H9 (cell line): ENCODE measurements at regions not wholly inside any gene's neighbourhood (a gene's known extent, or its start where the extent isn't known, plus 50 kb on each side); places are given as distances from the start of the nearest gene placed in this dataset.

Experiments used
- DNase-seq: peaks from one replicate; pipeline ENCODE4 v3.0.0-alpha.2; 2017
- H2AFZ ChIP-seq: one replicate; pipeline ENCODE4 v1.6.1; 2013; ENCODE audit warnings: mild to moderate bottlenecking, low read length, control low read depth, moderate library complexity
- H2AK5ac ChIP-seq: 2 replicates; pipeline ENCODE4 v1.6.1; 2013; ENCODE audit warnings: low read length, control low read depth, mixed read lengths; ENCODE audit not compliant: insufficient read length
- H2BK120ac ChIP-seq: one replicate; pipeline ENCODE4 v1.6.1; 2013; ENCODE audit warnings: low read depth, mild to moderate bottlenecking, low read length, control low read depth, inconsistent platforms; ENCODE audit not compliant: poor library complexity, severe bottlenecking
- H2BK12ac ChIP-seq: 2 replicates; pipeline ENCODE4 v1.6.1; 2013; ENCODE audit warnings: low read length, control low read depth, mixed read lengths, low read depth; ENCODE audit not compliant: insufficient read length
- H2BK15ac ChIP-seq: 2 replicates; pipeline ENCODE4 v1.6.1; 2013; ENCODE audit warnings: low read depth, low read length, control low read depth
- H2BK20ac ChIP-seq: one replicate; pipeline ENCODE4 v1.6.1; 2013; ENCODE audit warnings: low read depth, mild to moderate bottlenecking, low read length, control low read depth, inconsistent platforms; ENCODE audit not compliant: poor library complexity, severe bottlenecking
- H2BK5ac ChIP-seq: 2 replicates; pipeline ENCODE4 v1.6.1; 2013; ENCODE audit warnings: low read length, control low read depth, mixed read lengths; ENCODE audit not compliant: insufficient read length
- H3K14ac ChIP-seq: 2 replicates; pipeline ENCODE4 v1.6.1; 2013; ENCODE audit warnings: low read length, control low read depth; ENCODE audit not compliant: insufficient read depth
- H3K18ac ChIP-seq: 2 replicates; pipeline ENCODE4 v1.6.1; 2013; ENCODE audit warnings: low read depth, mild to moderate bottlenecking, mixed read lengths, low read length, control low read depth; ENCODE audit not compliant: insufficient read length
- H3K23ac ChIP-seq: 2 replicates; pipeline ENCODE4 v1.6.1; 2013; ENCODE audit warnings: low read length, control low read depth, mixed read lengths, low read depth; ENCODE audit not compliant: insufficient read length
- H3K23me2 ChIP-seq: 2 replicates; pipeline ENCODE4 v1.6.1; 2013; ENCODE audit warnings: low read depth, mild to moderate bottlenecking, mixed read lengths, low read length, control low read depth; ENCODE audit not compliant: insufficient read length, poor library complexity, severe bottlenecking
- H3K27ac ChIP-seq: 2 replicates; pipeline ENCODE4 v1.5.1; 2013; ENCODE audit warnings: low read length, control low read depth, mixed read lengths, low read depth; ENCODE audit not compliant: insufficient read length
- H3K27me3 ChIP-seq: 2 replicates; pipeline ENCODE4 v1.6.1; 2013; ENCODE audit warnings: low read length, control low read depth, inconsistent platforms; ENCODE audit not compliant: insufficient read depth
- H3K4ac ChIP-seq: 2 replicates; pipeline ENCODE4 v1.6.1; 2013; ENCODE audit warnings: low read depth, mild to moderate bottlenecking, control low read depth, inconsistent platforms, low read length, moderate library complexity
- H3K4me1 ChIP-seq: 2 replicates; pipeline ENCODE4 v1.6.1; 2013; ENCODE audit warnings: low read length, control low read depth, inconsistent platforms; ENCODE audit not compliant: insufficient read depth
- H3K4me2 ChIP-seq: 2 replicates; pipeline ENCODE4 v1.6.1; 2013; ENCODE audit warnings: low read length, control low read depth, mixed read lengths; ENCODE audit not compliant: insufficient read length, insufficient read depth
- H3K56ac ChIP-seq: 2 replicates; pipeline ENCODE4 v1.6.1; 2013; ENCODE audit warnings: low read depth, mild to moderate bottlenecking, mixed read lengths, low read length, control low read depth; ENCODE audit not compliant: insufficient read length
- H3K79me1 ChIP-seq: 2 replicates; pipeline ENCODE4 v1.6.1; 2013; ENCODE audit warnings: low read depth, mild to moderate bottlenecking, moderate library complexity, low read length, control low read depth, inconsistent platforms; ENCODE audit not compliant: insufficient read depth, poor library complexity, severe bottlenecking
- H3K79me2 ChIP-seq: 2 replicates; pipeline ENCODE4 v1.6.1; 2013; ENCODE audit warnings: low read length, control low read depth, inconsistent platforms; ENCODE audit not compliant: insufficient read depth
- H3K9ac ChIP-seq: 2 replicates; pipeline ENCODE4 v1.6.1; 2013; ENCODE audit warnings: low read length, control low read depth, mixed read lengths; ENCODE audit not compliant: insufficient read length; ENCODE audit errors: extremely low read depth
- H3K9me3 ChIP-seq: one replicate; pipeline ENCODE4 v1.6.1; 2013; ENCODE audit warnings: low read depth, low read length, inconsistent platforms; ENCODE audit not compliant: control insufficient read depth
- H3T11ph ChIP-seq: one replicate; pipeline ENCODE4 v1.6.1; 2013; ENCODE audit warnings: mild to moderate bottlenecking, low read length, control low read depth, inconsistent platforms
- H4K20me1 ChIP-seq: one replicate; pipeline ENCODE4 v1.6.1; 2013; ENCODE audit not compliant: control insufficient read depth, insufficient read length, insufficient read depth
- H4K5ac ChIP-seq: 2 replicates; pipeline ENCODE4 v1.6.1; 2013; ENCODE audit warnings: low read depth, mild to moderate bottlenecking, mixed read lengths, low read length, control low read depth; ENCODE audit not compliant: insufficient read length
- H4K8ac ChIP-seq: replicated peaks from 2 replicates; pipeline ENCODE4 v1.6.1; 2013; ENCODE audit warnings: low read length, control low read depth, mixed read lengths, low read depth; ENCODE audit not compliant: insufficient read length
- H4K91ac ChIP-seq: 2 replicates; pipeline ENCODE4 v1.6.1; 2013; ENCODE audit warnings: low read depth, mild to moderate bottlenecking, moderate library complexity, mixed read lengths, low read length, control low read depth; ENCODE audit not compliant: insufficient read length
- H3K27ac Mint-ChIP-seq, 3 experiments: 2 replicates in 2 of 3; 3 replicates in 1 of 3; pipeline ENCODE4 v1.8.0; 2020 to 2021; ENCODE audit warnings: mixed read lengths in 3 of 3, mild to moderate bottlenecking in 1 of 3, moderate library complexity in 1 of 3
- H3K27me3 Mint-ChIP-seq: 2 replicates; pipeline ENCODE4 v1.8.0; 2021; ENCODE audit warnings: low read depth, mild to moderate bottlenecking, moderate library complexity, mixed read lengths
- H3K36me3 Mint-ChIP-seq, 3 experiments: 2 replicates in 2 of 3; 3 replicates in 1 of 3; pipeline ENCODE4 v1.8.0; 2020 to 2021; ENCODE audit warnings: low read depth in 3 of 3, mixed read lengths in 3 of 3; ENCODE audit not compliant: insufficient read depth in 1 of 3
- H3K4me1 Mint-ChIP-seq, 2 experiments: 2 replicates each; pipeline ENCODE4 v1.8.0; 2020; ENCODE audit warnings: mixed read lengths in 2 of 2
- H3K4me3 Mint-ChIP-seq, 2 experiments: 2 replicates in 1 of 2; 3 replicates in 1 of 2; pipeline ENCODE4 v1.8.0; 2020 to 2021; ENCODE audit warnings: mild to moderate bottlenecking in 2 of 2, mixed read lengths in 2 of 2, moderate library complexity in 1 of 2
- H3K9me3 Mint-ChIP-seq, 2 experiments: 2 replicates in 1 of 2; 3 replicates in 1 of 2; pipeline ENCODE4 v1.8.0; 2020; ENCODE audit warnings: mild to moderate bottlenecking in 2 of 2, mixed read lengths in 2 of 2, moderate library complexity in 1 of 2
- WGBS: extraction: QIAGEN DNeasy Blood & Tissue Kit; methylation state at CpG from one replicate; pipeline ENCODE4 v1.1.7; 2013; ENCODE audit warnings: missing lambda C conversion rate, low lambda C conversion rate, mixed read lengths; ENCODE audit not compliant: insufficient read length; ENCODE audit errors: extremely low coverage; 5-methylcytosine and 5-hydroxymethylcytosine counted together
- TF ChIP-seq, protein P1 (sequence below): fragments of 200-600 bp; sonication (generic); conservative IDR thresholded peaks from 3 replicates; pipeline ENCODE4 v1.8.0; 2021; ENCODE audit warnings: antibody characterized with exemption, mild to moderate bottlenecking

DNA sequence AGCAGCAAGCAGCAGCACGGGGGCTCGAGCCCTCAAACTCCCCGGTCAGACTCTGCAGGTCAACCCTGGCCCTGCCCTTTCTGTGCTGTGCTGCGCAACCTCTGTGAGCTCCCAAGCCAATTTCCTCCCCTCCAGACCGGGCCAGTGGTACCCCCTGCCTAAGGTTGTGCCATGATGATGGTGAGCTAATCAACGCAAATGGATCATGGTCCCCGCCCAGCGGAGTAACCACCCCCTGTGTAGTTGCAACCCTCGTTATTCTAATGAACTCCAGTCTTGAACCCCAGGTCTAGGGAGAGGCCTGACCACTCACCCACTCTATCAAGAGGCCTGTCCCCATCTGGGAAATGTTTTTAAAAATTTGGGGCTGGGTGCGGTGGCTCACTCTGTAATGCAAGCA is 201.8 kb upstream of the FOXF1 start:
- Histone ChIP-seq H3K4me2 (no peak overlapping the region), H3K9ac (no peak overlapping the region), H4K8ac (no peak overlapping the region), H2AK5ac (no peak overlapping the region), H3K4me1 (peaks cover 4% of the 10 kb centered on the region; the same call in 1 of the 2 replicates), H3K18ac (no peak overlapping the region), H3K27me3 (no peaks in the 10 kb centered on the region), H3K56ac (no peak overlapping the region), H4K91ac (no peak overlapping the region), H3K23ac (no peak overlapping the region), H3K4ac (no peak overlapping the region), H3K27ac (no peak overlapping the region), H4K20me1 (no peaks in the 10 kb centered on the region), H2BK15ac (no peak overlapping the region), H3T11ph (no peak overlapping the region), H4K5ac (no peak overlapping the region), H3K23me2 (no peaks in the 10 kb centered on the region), H2AFZ (no peak overlapping the region), H3K79me2 (no peaks in the 10 kb centered on the region), H2BK5ac (no peak overlapping the region), H2BK20ac (no peak overlapping the region), H3K79me1 (no peaks in the 10 kb centered on the region), H3K9me3 (no peaks in the 10 kb centered on the region), H2BK120ac (no peak overlapping the region), H3K14ac (no peak overlapping the region), H2BK12ac (no peak overlapping the region)
- Mint-ChIP-seq H3K9me3 (no peaks in the 10 kb centered on the region), H3K36me3 (no peaks in the 10 kb centered on the region), H3K4me1 (peaks cover 10 to 15% of the 10 kb centered on the region in 2 experiments), H3K27me3 (peaks cover 21% of the 10 kb centered on the region), H3K27ac (peak overlapping the region in 1 of 3 experiments; percentile 20; a peak in 1 of 7 replicates), H3K4me3 (no peak overlapping the region)
- TF ChIP-seq, protein P1, sequence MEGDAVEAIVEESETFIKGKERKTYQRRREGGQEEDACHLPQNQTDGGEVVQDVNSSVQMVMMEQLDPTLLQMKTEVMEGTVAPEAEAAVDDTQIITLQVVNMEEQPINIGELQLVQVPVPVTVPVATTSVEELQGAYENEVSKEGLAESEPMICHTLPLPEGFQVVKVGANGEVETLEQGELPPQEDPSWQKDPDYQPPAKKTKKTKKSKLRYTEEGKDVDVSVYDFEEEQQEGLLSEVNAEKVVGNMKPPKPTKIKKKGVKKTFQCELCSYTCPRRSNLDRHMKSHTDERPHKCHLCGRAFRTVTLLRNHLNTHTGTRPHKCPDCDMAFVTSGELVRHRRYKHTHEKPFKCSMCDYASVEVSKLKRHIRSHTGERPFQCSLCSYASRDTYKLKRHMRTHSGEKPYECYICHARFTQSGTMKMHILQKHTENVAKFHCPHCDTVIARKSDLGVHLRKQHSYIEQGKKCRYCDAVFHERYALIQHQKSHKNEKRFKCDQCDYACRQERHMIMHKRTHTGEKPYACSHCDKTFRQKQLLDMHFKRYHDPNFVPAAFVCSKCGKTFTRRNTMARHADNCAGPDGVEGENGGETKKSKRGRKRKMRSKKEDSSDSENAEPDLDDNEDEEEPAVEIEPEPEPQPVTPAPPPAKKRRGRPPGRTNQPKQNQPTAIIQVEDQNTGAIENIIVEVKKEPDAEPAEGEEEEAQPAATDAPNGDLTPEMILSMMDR: no peak
- WGBS: no CpG with 5 or more reads among the region's 10 CpGs
- no peak for DNase-seq
